Body of pancreas (tissue), 4 donors: ENCODE measurements at regions not wholly inside any gene's neighbourhood (a gene's known extent, or its start where the extent isn't known, plus 50 kb on each side); places are given as distances from the start of the nearest gene placed in this dataset.

Experiments
- POLR2A ChIP-seq, 3 donors: fragments of 450-650 bp; IDR thresholded peaks; one replicate each; pipeline ENCODE4 v1.6.1; 2016; ENCODE audit warnings: antibody characterized with exemption in 3 of 3, mild to moderate bottlenecking in 2 of 3
- TF ChIP-seq, protein P1 (sequence below), 7 experiments: fragments of 450-650 bp in 4 of 7; fragments of 200-600 bp in 3 of 7; sonication (generic) in 3 of 7; IDR thresholded peaks; one replicate each; pipeline ENCODE4 v1.5.1; 2016 to 2019; ENCODE audit warnings: antibody characterized with exemption in 7 of 7

DNA sequence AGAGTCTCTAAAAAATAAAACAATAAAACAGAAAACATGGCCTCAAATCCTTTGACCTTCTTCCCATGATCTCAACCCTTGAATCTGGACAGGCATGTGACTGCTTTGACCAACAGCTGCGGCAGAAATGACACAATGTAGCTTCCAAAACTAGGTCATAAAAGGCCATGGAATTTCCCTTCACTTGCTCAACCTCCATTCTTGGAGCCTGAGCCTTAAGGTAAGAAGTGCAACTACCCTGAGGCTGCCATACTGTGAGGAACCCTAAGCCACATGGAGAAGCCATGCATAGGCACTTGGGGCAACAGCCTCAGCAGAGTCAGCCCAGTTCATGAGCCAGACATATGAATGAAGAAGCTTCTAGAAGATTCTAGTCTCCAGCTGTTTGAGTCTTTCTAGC is 75.7 kb upstream of the BRD7 start:
- TF ChIP-seq, protein P1, sequence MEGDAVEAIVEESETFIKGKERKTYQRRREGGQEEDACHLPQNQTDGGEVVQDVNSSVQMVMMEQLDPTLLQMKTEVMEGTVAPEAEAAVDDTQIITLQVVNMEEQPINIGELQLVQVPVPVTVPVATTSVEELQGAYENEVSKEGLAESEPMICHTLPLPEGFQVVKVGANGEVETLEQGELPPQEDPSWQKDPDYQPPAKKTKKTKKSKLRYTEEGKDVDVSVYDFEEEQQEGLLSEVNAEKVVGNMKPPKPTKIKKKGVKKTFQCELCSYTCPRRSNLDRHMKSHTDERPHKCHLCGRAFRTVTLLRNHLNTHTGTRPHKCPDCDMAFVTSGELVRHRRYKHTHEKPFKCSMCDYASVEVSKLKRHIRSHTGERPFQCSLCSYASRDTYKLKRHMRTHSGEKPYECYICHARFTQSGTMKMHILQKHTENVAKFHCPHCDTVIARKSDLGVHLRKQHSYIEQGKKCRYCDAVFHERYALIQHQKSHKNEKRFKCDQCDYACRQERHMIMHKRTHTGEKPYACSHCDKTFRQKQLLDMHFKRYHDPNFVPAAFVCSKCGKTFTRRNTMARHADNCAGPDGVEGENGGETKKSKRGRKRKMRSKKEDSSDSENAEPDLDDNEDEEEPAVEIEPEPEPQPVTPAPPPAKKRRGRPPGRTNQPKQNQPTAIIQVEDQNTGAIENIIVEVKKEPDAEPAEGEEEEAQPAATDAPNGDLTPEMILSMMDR (IDR thresholded peaks at IDR 0.05), result no peak
- TF ChIP-seq POLR2A (IDR thresholded peaks at IDR 0.05), result no peak
